NCI-H2107 treated with DMSO at 0.1 percent for 48 hours (cell line): ENCODE measurements at regions not wholly inside any gene's neighbourhood (a gene's known extent, or its start where the extent isn't known, plus 50 kb on each side); places are given as distances from the start of the nearest gene placed in this dataset.

Source experiments
- DNase-seq: peaks from one replicate; lab custom pipeline; 2025; ENCODE audit not compliant: unreplicated experiment; lab: John Stamatoyannopoulos, UW

- DNase-seq = no peak
These were observed 88.1 kb upstream of the IGLL5 start for GRCh38 chr22:22799561-22799960.

DNA sequence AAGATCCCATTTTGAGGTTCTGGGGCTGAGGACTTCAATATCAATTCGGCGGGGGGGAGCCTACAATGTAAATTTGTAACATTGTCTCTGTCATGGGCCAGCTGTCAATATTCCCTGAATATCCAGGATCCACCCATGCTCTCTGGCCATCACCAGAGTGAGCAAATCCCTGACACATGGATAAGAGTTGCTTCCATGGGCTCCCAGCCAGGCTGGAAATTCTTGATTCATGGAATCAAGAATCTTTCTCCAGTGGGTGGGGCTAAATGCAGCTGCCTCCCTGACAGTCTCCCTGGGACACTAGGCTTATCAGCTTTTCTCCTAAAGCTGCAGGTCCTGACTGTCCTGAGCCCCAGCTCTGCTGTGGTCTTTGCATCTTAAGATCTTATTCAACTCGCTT, 86.9 kb upstream of the IGLL5 start:
- no peak for DNase-seq

- DNase-seq = no peak
These were observed 85.2 kb upstream of the IGLL5 start for GRCh38 chr22:22802339-22802970.

DNA sequence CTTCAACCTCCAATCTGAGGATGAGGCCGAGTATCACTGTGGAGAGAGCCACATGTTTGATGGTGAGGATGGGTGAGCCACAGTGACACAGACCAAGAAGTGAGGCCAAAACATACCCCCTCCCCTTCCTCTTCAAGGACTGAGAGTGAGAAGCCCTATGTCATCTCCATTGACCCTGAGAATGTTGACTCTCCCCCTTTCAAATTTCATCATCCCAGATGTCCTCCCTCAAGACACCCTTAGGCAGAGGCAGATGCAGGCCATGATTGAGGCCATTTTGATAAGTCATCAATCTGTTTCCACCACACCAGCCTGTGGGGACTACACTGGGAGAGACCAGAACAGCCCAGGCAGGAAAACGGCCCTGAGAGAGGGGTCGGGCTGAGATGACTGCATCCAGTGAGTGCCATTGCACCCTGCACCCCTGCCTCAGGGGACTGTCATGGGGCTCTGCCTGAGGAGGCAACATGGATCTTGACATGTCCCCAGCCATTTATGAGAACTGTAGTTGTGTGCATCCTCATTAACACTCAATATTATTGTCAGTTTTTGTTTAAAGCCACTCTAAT, 84.2 kb upstream of the IGLL5 start:
- no peak for DNase-seq

DNA sequence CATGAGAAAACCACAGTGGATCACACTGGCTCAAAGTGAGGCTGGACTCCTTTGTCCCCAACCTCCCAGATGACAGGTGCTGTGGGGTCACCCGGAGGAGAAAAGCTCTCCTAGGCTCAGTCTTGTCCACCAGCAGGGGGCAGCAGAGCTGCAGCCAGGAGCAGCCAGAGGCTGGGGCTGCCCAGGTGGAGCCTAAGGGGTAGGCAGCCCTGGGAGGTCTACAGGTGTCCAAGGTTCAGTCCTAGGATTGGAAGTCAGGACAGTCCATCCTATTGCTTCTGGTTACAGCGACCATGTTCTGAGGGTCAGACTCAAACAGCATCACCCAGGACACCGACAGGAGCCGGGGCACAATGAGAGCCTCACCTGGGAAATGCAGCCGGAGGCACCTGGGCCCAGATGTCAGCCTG, 77.6 kb upstream of the IGLL5 start:
- no peak for DNase-seq

DNA sequence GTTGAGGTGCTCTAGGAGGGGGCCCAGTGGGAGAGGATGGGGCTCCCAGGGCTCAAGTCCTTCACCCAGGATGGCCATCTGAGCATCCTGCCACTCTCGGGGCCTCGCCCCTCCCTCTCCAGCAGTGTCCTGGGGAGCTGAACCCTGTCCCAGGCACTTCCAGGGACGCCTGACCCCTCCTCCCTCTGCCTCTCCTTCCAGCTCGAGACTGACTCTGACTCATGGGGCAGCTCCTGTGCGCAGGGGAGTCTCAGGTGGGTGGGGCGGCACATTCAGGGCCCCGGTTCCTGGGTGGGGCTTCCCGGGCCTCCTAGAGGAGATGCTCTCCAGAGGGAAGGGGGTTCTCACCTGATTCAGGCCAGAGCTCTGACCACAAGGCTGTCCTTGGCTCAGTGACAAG, 77.1 kb upstream of the IGLL5 start:
- DNase-seq = no peak

GRCh38 chr22:22811016-22812009, 76.3 kb upstream of the IGLL5 start:
- no peak for DNase-seq

GRCh38 chr22:22812031-22812905, 75.3 kb upstream of the IGLL5 start:
- no peak for DNase-seq

- DNase-seq = no peak
These were observed 74.2 kb upstream of the IGLL5 start for GRCh38 chr22:22813126-22814075.

DNA sequence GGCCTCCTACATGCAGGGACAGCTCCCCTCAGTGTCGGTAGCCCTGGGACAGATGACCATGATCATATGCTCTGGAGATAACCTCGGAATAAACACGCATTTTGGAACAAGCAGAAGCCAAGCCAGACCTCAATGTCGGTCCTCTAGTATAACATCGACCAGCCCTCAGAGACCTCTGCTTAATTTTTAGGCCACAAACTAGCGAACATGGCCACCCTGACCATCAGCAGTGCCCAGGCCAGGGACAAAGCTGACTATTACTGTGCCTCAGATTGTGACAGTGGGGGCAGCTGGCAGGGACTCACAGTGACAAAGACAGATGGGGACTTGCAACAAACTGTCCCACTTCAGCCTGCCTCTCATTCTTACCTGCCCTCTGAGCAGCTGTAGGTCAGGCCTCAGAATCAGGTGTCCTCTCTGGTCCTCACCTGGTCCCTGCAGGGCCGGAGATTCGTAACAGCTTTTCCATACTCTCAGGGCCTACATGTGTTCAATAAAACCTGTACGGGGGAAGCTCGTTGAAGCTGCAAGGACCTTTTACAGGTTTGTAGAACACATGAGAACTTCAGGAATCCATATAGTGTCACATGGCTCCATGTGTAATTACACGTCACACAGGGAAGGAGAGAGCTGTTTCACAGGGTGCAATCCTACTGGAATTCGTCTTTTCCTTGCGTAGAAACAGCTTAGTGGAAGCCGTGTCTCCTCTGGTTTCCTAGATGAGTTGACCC, 72.8 kb upstream of the IGLL5 start:
- DNase-seq = no peak

DNA sequence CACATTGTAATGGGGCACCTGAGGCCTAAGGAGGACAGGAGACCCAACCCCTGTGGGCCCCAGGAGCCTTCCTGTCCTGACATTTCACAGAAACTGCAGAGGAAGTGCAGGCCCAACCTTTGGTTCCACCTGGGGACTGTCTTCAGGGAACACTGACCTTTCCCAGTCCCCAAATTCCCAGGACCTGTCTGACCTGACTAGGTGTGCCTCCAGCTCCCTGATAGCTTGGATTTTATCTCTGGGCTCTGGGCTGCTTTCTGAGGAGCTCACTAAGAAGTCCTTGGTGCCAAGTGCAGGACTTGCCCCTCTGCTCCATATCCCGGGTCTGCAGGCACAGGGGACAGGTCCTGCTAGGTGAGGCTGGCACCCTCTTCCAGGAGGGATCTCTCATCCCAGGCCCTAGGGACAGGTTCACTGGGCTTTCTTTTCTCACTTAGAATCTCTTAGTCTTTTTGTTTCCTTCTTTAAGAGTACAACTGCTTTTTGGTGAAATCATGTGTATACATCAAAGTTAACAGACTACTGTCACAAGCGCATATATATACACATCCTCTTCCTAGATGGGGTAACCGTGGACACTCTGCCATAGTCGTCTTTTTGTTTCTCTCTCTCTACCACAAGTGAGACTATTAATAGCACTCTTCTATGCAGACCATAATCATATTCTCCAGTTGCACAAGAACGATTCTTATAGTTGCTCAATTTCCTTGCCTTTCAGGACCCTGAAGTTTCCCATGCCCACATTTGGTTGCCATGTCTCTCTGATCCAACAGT, 72.0 kb upstream of the IGLL5 start:
- DNase-seq = no peak

- DNase-seq = no peak
These were observed 71.5 kb upstream of the IGLL5 start for GRCh38 chr22:22816171-22816514.

DNA sequence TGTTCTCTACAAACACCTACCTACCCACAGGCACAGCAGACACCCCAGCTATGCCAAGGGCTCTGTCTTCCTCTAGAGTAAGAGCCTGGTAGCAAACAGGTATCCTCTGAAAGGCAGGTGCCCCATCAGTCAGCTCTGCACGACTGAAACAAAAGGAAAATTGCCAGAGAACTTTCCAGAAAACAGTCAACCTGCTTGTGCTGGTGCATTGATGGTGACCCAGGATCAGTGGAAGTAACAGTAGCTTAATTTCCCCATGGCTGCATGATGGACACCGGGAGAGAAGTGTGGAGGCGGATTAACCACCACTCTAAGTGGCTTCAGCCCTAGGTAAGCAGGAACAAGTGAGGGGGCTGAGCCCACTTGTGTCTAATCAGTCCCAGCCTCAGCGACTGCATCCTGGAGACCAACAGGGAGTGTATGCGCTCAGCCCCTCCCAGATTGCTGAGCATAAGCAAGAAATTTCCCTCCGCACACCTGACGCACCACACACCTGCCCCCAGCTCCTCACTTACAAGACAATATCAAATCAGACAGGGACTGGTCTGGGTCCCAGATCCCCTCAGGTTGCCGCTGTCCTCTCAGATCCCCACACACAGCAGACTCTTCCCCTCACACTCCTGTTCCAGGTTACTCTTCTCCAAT, 70.7 kb upstream of the IGLL5 start:
- no peak for DNase-seq

- no peak for DNase-seq
These were observed 70.0 kb upstream of the IGLL5 start for GRCh38 chr22:22817468-22818201.

DNA sequence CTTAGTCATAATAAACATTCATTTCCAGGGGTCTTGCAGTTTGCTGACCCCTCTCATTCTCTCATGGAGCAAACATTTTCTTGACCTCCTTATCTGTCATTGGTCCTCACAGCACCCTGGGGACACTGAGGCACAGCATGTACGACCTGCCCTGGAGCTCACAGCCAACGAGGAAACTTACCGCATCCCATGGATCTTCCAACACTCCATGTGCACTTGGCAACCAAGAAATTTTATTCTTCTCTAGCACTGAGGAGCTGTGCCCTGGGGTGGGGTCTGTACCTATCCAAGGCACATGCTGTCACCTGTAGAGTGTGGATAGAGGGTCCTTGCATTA, 69.4 kb upstream of the IGLL5 start:
- no peak for DNase-seq

DNA sequence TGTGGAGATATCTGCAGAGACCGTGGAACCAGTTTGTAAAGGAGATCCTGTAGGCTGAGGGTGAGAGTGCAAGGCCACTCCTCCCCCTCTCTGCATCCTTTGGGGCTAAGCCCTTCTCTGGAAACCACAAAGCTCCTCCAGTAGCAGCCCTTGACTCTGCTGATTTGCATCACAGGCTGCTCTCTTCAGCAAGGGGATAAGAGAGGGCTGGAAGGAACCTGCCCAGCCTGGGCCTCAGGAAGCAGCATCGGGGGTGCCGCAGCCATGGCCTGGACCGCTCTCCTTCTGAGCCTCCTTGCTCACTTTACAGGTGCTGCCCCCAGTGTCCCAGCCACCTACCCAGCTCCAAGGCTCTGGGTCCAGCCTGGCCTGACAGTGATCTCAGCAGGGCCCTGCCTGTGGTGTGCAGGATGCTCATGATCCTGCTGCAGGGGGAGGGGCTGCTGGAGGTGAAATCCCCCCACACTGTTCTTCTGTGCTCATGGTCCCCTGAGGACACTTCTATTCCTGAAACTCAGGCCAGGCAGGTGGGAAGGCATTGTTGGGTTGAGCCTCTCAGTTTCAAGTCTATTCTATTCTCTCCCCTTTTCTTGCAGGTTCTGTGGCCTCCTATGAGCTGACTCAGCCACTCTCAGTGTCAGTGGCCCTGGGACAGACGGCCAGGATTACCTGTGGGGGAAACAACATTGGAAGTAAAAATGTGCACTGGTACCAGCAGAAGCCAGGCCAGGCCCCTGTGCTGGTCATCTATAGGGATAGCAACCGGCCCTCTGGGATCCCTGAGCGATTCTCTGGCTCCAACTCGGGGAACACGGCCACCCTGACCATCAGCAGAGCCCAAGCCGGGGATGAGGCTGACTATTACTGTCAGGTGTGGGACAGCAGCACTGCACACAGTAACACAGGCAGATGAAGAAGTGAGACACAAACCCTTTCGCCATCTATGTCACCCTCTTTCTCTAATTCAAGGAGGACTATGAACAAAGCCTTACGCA, 68.5 kb upstream of the IGLL5 start:
- DNase-seq = peak; percentile 21
